AG04450 (cell line): ENCODE measurements at regions not wholly inside any gene's neighbourhood (a gene's known extent, or its start where the extent isn't known, plus 50 kb on each side); places are given as distances from the start of the nearest gene placed in this dataset.
A peak's percentile ranks its signal among the peaks of the same experiment; 100 is the strongest.
"Not testable (repeated sequence)": the region's sequence is repeated elsewhere in the genome, so short reads cannot be mapped to it uniquely, and the experiment has no call there.

Source experiments
- CTCF ChIA-PET: fragments of 300-600, 350-600 bp; formaldehyde crosslinking; extraction: SDS; loops from one replicate; lab custom pipeline; 2022; ENCODE audit warnings: antibody characterized with exemption, inconsistent platforms; lab: Charles Lee
- POLR2A ChIA-PET: fragments of 350-600 bp; formaldehyde crosslinking; extraction: SDS; loops from one replicate; lab custom pipeline; 2021; ENCODE audit warnings: antibody characterized with exemption, inconsistent platforms; lab: Yijun Ruan, JAX
- DNase-seq: peaks from one replicate; pipeline ENCODE4 v3.0.0-alpha.2; 2011; ENCODE audit warnings: low read depth, low spot score
- H3K27ac ChIP-seq: one replicate; pipeline ENCODE4 v1.5.1; 2012; ENCODE audit warnings: low read depth, low read length, control low read depth
- H3K27me3 ChIP-seq: one replicate; pipeline ENCODE4 v1.6.0; 2012; ENCODE audit warnings: low read length; ENCODE audit not compliant: control insufficient read depth, insufficient read depth
- H3K4me3 ChIP-seq: 2 replicates; pipeline ENCODE4 v1.5.1; 2011; ENCODE audit warnings: mild to moderate bottlenecking, low read depth, low read length, control low read depth
- H3K9me3 ChIP-seq: 2 replicates; pipeline ENCODE4 v1.5.1; 2012; ENCODE audit warnings: low read length; ENCODE audit not compliant: control insufficient read depth, insufficient read depth
- TF ChIP-seq, protein P1 (sequence below): IDR thresholded peaks from 2 replicates; pipeline ENCODE4 v1.5.1; 2011; ENCODE audit warnings: low read depth, low read length, control low read depth, inconsistent platforms

DNA sequence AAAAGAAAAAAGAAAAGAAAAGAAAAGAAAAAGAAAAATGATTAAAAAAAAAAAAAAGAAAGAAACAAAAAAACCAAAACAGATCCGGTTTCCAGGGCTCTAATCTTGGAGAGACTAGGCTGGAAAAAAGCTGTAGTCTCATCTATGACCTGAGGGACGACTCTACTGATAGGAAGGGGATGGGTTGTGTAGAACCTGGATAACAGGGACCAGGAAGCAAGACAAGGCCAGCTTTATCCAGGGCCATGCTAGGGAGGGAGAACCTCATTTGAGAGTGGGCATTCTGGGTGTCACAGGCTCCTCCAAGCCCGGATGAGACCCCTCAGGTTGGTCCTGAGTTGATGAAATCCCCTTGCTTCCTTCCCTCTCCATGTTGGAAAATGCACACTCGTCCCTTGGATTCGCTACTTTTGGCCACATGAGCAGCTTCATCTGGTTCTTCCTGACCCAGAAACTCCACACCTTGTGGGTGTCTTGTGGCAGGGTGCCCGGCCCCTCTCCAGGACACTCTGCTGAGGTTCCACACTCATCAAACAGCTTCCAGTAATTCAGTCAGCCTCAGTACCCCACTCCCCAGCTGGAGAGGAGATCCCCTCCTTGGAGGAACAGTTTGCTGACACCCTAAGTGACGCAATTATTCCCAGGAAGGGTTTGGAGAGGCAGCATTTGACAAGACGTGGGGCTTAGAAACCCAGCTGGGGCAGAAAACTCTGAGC is 71.1 kb upstream of the LHFPL2 start:
- H3K9me3 ChIP-seq = no peaks in the 10 kb centered on the region
- no peak for DNase-seq
- no peaks in the 10 kb centered on the region for H3K27me3 ChIP-seq
- no peak overlapping the region for H3K4me3 ChIP-seq
- ChIA-PET POLR2A (interaction anchor here (0.5 kb wide), 1 partner anchor 72 kb away, joined by 4 read pairs; no protein-coding TSS in a partner anchor), CTCF (interaction anchor here (0.7 to 1.7 kb wide), 3 partner anchors 29 to 108 kb away, joined by 4 to 8 read pairs (median 6); no protein-coding TSS in a partner anchor)
- H3K27ac ChIP-seq = no peak overlapping the region
- TF ChIP-seq, protein P1, sequence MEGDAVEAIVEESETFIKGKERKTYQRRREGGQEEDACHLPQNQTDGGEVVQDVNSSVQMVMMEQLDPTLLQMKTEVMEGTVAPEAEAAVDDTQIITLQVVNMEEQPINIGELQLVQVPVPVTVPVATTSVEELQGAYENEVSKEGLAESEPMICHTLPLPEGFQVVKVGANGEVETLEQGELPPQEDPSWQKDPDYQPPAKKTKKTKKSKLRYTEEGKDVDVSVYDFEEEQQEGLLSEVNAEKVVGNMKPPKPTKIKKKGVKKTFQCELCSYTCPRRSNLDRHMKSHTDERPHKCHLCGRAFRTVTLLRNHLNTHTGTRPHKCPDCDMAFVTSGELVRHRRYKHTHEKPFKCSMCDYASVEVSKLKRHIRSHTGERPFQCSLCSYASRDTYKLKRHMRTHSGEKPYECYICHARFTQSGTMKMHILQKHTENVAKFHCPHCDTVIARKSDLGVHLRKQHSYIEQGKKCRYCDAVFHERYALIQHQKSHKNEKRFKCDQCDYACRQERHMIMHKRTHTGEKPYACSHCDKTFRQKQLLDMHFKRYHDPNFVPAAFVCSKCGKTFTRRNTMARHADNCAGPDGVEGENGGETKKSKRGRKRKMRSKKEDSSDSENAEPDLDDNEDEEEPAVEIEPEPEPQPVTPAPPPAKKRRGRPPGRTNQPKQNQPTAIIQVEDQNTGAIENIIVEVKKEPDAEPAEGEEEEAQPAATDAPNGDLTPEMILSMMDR = no peak

DNA sequence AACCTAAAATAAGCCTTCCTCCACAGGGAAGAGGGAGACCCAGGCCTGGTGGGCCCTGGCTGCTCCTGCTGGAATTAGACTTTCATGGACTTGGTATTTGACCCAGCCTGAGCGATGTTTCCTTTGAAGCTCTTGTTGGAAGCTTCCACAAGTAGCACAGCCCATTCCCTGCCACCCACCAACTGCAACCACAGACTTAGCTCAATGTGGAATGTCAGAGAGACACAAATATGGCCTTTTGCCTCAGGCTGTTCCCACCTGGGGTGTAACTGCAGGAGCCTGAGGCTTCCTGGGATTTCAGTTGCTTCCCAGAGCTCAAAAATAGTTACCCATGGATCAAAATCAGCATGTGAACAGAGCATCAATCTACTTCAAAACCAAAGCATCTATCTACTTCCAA is 70.3 kb upstream of the LHFPL2 start:
- Histone ChIP-seq H3K27me3 (no peaks in the 10 kb centered on the region), H3K27ac (no peak overlapping the region), H3K4me3 (no peak overlapping the region), H3K9me3 (no peaks in the 10 kb centered on the region)
- no peak for DNase-seq
- ChIA-PET POLR2A (no interaction called here), CTCF (no interaction called here)
- TF ChIP-seq, protein P1 = no peak

DNA sequence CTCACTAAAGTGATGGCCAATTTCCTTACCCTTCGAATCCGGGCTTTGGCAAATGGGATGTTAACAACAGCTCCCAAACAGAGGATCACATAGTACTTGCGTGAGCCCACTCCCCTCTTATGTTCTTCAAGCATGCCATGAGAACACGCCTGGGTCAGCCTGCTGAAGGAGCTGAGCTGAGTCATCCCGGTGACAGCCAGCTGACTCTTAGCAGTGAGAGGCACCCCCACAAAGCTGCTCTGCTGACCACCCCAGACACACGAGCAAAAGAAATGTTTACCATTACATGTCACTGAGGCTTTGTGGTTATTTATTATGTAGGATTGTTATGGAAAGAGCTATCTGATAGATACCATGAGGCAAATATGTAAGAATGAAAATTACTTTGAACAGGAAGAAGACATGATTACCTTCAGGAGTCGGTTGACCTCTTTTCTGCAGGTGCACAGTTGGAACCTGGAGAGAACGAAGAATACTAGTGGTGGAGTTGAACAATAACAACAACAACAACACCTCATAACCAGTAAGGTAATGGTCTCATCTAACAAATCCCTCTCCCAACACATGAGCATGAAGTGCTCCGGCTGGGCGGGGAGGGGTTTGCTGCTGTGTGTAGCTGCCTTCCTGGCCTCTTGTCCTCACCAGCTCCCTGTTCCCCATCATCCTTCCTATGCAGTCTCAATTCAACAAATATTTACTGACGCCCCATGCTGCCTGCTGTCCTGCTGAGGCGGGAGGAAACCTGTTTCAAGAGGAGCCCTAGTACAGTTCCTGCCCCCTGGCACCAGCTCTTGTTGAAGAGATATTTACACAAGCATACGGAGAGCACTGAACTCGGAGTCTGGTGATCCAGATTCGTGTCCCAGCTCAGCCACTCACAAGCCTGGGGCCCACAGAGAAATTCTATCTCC is 69.4 kb upstream of the LHFPL2 start:
- ChIA-PET POLR2A (interaction anchor here (0.6 to 1.2 kb wide), 4 partner anchors 28 to 70 kb away, joined by 3 to 7 read pairs (median 4); partner anchors contain the start of gene LHFPL2), CTCF (interaction anchor here (0.7 kb wide), 1 partner anchor 250 kb away, joined by 3 read pairs; no protein-coding TSS in a partner anchor)
- Histone ChIP-seq H3K27me3 (no peaks in the 10 kb centered on the region), H3K4me3 (no peak overlapping the region), H3K27ac (no peak overlapping the region), H3K9me3 (no peaks in the 10 kb centered on the region)
- DNase-seq = peak; percentile 36
- TF ChIP-seq, protein P1 = no peak

DNA sequence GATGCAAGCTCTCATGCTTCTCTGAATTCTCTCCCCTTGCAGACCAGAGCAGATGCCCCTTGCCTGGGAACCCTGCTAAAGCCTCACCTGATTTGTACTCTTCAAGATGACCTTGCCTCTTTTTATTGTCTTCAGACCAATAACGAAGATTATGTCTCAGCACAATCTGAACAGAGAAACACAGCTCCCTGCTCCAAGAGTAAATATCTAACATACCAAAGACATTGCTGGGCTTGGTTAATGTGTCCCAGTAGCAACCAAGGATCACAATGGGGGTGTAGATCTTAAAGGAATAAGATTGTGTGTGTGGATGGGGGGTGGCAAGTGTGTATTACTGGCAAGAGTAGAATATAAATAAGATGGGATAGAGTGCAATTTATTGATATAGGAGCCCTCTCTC is 67.6 kb upstream of the LHFPL2 start:
- ChIA-PET POLR2A (interaction anchor here (0.6 kb wide), 1 partner anchor 26 kb away, joined by 12 read pairs; no protein-coding TSS in a partner anchor), CTCF (interaction anchor here (0.6 kb wide), 1 partner anchor 47 kb away, joined by 3 read pairs; no protein-coding TSS in a partner anchor)
- TF ChIP-seq, protein P1 = no peak
- no peaks in the 10 kb centered on the region for H3K9me3 ChIP-seq
- no peak overlapping the region for H3K4me3 ChIP-seq
- no peaks in the 10 kb centered on the region for H3K27me3 ChIP-seq
- no peak for DNase-seq
- H3K27ac ChIP-seq = no peak overlapping the region

DNA sequence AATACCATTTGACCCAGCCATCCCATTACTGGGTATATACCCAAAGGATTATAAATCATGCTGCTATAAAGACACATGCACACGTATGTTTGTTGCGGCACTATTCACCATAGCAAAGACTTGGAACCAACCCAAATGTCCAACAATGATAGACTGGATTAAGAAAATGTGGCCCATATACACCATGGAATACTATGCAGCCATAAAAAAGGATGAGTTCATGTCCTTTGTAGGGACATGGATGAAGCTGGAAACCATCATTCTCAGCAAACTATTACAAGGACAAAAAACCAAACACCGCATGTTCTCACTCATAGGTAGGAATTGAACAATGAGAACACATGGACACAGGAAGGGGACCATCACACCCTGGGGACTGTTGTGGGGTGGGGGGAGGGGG is 66.8 kb upstream of the LHFPL2 start:
- H3K27me3 ChIP-seq, POLR2A ChIA-PET, H3K4me3 ChIP-seq, CTCF ChIA-PET, H3K9me3 ChIP-seq, DNase-seq, H3K27ac ChIP-seq: not testable (repeated sequence)

DNA sequence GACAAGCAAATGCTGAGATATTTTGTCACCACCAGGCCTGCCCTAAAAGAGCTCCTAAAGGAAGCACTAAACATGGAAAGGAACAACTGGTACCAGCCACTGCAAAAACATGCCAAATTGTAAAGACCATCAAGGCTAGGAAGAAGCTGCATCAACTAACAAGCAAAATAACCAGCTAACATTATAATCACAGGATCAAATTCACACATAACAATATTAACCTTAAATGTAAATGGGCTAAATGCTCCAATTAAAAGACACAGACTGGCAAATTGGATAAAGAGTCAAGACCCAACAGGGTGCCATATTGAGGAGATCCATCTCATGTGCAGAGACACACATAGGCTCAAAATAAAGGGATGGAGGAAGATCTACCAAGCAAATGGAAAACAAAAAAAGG is 63.1 kb upstream of the LHFPL2 start:
- H3K27ac ChIP-seq, H3K9me3 ChIP-seq, H3K27me3 ChIP-seq, H3K4me3 ChIP-seq, POLR2A ChIA-PET, CTCF ChIA-PET, DNase-seq: not testable (repeated sequence)

DNA sequence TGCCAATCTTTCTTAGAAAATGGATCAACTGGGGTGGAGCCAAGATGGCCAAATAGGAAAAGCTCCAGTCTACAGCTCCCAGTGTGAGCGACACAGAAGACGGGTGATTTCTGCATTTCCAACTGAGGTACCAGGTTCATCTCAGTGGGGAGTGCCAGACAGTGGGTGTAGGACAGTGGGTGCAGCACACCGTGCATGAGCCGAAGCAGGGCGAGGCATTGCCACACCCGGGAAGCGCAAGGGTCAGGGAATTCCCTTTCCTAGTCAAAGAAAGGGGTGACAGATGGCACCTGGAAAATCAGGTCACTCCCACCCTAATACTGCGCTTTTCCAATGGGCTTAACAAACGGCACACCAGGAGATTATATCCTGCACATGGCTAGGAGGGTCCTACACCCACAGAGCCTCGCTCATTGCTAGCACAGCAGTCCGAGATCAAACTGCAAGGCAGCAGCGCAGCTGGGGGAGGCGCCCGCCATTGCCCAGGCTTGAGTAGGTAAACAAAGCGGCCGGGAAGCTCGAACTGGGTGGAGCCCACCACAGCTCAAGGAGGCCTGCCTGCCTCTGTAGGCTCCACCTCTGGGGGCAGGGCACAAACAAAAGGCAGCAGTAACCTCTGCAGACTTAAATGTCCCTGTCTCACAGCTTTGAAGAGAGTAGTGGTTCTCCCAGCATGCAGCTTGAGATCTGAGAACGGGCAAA is 61.3 kb upstream of the LHFPL2 start:
- H3K27ac ChIP-seq, DNase-seq, POLR2A ChIA-PET, H3K4me3 ChIP-seq, H3K27me3 ChIP-seq, H3K9me3 ChIP-seq, CTCF ChIA-PET: not testable (repeated sequence)
